GM11168 (cell line): ENCODE measurements at regions not wholly inside any gene's neighbourhood (a gene's known extent, or its start where the extent isn't known, plus 50 kb on each side); places are given as distances from the start of the nearest gene placed in this dataset.
"Not testable (repeated sequence)": the region's sequence is repeated elsewhere in the genome, so short reads cannot be mapped to it uniquely, and the experiment has no call there.

Source experiments
- in situ Hi-C: fragments of 300-500 bp; cut with MboI; formaldehyde crosslinking; loops from one replicate; pipeline ENCODE4 v1.12.0; 2022; ENCODE audit warnings: low sequenced_read_pairs; ENCODE audit not compliant: unreplicated experiment

- in situ Hi-C loops = no loop called here
Measured at GRCh38 chr4:72887152-72887551, 182.4 kb downstream of the COX18 start.

- in situ Hi-C loops = no loop called here
Measured at GRCh38 chr4:72886602-72887001, 182.9 kb downstream of the COX18 start.

DNA sequence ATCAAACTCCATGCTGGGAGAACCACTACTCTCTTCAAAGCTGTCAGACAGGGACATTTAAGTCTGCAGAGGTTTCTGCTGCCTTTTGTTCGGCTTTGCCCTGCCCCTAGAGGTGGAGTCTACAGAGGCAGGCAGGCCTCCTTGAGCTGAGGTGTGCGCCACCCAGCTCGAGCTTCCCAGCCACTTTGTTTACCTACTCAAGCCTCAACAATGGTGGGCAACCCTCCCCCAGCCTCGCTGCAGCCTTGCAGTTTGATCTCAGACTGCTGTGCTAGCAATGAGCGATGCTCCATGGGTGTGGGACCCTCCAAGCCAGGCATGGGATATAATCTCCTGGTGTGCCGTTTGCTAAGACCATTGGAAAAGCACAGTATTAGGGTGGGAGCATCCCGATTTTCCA, 185.3 kb downstream of the COX18 start:
- in situ Hi-C loops = not testable (repeated sequence)

DNA sequence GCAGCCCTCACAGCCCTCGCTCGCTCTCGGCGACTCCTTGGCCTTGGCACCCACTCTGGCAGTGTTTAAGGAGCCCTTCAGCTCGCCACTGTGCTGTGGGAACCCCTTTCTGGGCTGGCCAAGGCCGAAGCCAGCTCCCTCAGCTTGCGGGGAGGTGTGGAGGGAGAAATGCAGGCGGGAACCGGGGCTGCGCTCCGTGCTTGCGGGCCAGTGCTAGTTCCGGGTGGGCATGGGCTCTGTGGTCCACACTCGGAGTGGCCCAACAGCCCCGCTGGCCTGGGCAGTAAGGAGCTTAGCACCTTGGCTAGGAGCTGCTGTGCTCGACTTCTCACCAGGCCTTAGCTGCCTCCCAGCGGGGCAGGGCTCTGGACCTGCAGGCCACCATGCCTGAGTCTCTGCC, 192.6 kb downstream of the COX18 start:
- in situ Hi-C loops = no loop called here

DNA sequence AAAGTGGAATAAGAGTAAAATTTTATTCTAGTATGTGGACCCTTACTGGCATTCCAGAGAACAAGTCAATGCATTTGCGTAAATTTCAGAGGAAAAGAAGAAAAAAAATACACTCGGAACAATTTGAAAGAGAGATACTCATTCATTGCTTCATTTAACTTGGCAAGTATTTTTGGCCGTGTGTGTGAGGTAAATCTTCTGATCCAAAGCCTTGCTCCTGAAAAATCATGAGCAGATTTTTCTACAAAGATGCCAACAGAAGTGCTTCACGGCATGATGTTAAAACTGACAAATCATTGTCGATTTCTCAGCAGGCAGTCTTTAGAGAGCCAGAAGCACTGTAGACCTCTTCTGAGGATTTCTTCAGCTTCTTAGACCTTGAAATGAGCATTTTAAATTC, 194.0 kb downstream of the COX18 start:
- in situ Hi-C loops = no loop called here

GRCh38 chr4:72875138-72875537, 194.4 kb downstream of the COX18 start:
- in situ Hi-C loops = no loop called here

- in situ Hi-C loops = no loop called here
Measured at GRCh38 chr4:72864898-72865297, 204.6 kb downstream of the COX18 start.

GRCh38 chr4:72864277-72864676, 205.2 kb downstream of the COX18 start:
- in situ Hi-C loops = not testable (repeated sequence)

GRCh38 chr4:72860766-72861165, 208.8 kb downstream of the COX18 start:
- in situ Hi-C loops = no loop called here

DNA sequence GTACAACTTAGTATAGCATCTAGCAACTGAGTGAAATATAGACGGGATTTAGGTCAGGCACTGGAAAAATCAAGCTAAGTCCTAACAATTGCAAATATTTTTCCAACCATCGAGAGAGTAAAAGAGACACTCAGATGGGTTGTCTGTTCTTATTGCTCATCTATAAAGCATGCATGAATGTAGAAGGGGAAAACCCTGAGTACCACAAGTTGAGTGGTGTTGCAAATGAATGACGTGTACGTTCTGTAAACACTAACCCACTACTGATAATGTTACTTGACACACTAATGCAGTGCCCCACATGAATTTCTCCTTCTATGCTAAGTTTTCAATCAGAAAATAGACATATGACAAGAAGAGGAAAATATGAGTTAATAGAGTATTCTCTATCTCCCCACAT, 211.2 kb downstream of the COX18 start:
- in situ Hi-C loops = no loop called here

- in situ Hi-C loops = no loop called here
Measured at GRCh38 chr4:72857787-72858186, 211.7 kb downstream of the COX18 start.

- in situ Hi-C loops = no loop called here
Measured at GRCh38 chr4:72857216-72857615, 212.3 kb downstream of the COX18 start.

- in situ Hi-C loops = no loop called here
Measured at GRCh38 chr4:72846280-72847111, 223.0 kb downstream of the COX18 start.

DNA sequence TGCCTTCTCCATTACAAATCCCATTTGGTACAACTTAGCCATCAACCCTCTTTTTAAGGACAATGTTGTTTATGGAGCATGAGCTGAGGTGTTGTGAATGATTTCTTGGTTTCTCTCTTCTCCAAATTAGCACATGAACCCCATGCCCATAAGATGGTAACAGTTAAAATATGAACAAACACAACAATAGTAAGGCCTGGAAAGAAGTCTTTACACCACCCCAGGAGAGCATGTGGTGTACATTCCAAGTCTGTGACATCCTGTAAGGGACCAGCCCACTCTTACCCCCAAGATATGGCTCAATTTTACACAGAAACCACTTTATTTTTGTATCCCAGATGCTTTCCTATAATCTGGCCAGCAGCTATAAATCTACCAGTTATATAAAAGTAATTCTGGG, 226.1 kb downstream of the COX18 start:
- in situ Hi-C loops = no loop called here

DNA sequence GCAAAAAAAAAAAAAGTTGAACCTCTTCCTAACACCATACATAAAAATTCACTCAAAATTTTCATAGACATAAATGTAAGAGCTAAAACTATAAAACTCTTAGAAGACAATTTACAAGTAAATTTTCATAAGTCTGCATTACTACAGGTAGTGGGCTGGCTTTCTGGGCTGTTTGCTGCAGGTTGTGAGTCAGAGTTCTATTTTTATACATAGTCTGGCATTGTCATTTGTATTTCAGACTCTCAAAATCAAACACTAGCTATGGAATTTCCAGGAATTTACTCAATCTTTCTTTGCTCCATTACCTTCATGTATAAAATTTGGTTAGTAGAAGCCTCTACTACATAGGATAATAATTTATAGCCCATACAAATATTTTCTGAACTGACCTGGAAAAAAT, 227.2 kb downstream of the COX18 start:
- in situ Hi-C loops = no loop called here

GRCh38 chr4:72840166-72840565, 229.3 kb downstream of the COX18 start:
- in situ Hi-C loops = not testable (repeated sequence)

DNA sequence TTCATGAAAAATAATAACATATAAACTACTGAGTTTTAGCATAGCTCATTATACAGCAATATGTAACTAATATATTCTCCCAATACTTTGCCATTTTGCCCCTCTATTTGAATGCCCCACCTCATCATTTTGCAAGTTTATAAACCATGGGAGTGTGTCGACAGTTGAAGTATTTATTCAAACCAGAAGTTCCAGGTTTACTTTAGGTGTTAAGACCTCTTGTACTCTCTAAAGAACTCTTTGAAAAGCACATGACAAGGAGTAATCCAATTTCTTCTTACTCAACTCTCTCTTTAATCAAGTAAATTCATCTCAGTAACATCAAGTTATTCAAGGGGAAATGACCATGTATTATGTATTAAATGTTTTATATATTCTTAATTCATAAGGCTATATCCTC, 240.7 kb downstream of the COX18 start:
- in situ Hi-C loops = no loop called here

DNA sequence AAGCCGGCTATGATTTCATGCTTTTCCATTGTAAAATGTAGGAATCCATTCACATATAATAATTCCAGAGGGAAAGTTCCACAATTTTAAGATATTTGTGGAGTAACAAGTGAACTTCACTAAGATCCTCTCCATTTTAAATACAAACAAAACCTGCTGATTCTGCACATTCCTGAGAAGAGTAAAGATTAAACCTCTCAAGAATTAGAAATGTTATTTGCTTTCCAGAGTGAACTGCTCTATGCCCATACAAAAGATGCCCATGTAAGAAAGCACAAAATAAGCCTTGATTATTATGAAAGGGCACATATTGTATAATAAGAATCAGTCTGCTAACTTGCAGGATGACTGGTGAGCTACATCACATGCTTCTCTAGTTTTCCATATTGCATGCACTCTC, 241.5 kb downstream of the COX18 start:
- in situ Hi-C loops = no loop called here

- in situ Hi-C loops = no loop called here
Measured at GRCh38 chr4:72820107-72820506, 249.4 kb downstream of the COX18 start.

DNA sequence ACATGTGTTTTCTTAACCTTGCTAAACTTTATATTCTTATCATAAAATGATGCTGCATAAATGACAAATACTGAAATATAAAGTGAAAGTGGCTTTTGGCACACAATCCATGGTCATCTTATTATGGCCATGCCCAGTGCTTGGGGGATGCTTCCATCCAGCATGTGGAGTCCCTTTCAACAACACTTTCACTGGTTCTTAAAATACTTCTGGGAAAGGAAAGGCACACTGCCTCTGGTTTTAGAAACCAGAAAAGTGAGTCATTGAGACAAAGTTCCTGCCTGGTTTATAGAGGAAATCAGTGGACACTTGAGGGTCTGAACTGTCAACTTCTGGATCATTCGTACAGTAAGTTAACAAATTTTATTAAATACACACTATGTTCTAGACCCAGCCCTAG, 248.0 kb upstream of the ADAMTS3 start:
- in situ Hi-C loops = no loop called here

DNA sequence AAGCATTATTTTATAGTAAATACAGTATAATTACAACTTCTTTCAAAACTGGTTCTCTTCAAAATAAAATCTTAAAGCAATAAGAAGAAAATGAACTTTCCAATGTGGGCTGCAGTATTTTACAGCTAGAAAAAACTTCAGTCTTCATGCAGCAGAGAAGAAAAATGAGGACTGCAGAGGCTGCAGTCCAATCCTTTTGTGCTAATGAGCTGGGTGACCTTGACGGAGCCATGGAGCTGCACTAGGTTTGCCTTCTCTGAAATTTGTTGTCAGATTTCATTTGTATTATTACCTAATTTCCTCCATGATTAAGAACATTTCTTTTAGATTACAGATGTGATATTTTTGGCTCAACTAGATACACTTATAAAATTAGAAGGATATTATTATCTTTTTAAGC, 245.2 kb upstream of the ADAMTS3 start:
- in situ Hi-C loops = no loop called here

DNA sequence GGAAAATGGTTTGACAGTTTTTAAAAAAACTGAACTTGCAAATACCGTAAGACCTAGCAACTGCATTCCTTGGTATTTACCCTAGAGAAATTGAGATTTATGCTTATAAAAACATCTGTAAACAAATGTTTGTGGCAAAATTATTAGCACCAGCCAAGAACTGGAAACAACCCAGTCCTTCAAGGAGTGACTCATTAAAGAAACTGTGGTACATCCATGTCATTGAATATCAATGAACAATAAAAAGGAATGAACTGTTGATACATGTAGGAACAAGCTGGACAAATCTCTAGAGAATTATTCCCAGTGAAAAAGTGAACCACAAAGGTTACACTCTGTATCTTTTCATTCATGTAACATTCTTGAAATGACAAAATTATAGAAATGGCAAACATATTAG, 240.2 kb upstream of the ADAMTS3 start:
- in situ Hi-C loops = no loop called here
